Liver (tissue), 8 donors: ENCODE measurements at regions not wholly inside any gene's neighbourhood (a gene's known extent, or its start where the extent isn't known, plus 50 kb on each side); places are given as distances from the start of the nearest gene placed in this dataset.
A peak's percentile ranks its signal among the peaks of the same experiment; 100 is the strongest.

Experiments used
- DNase-seq: peaks from one replicate; pipeline ENCODE4 v3.0.0-alpha.2; 2017; ENCODE audit warnings: low spot score
- H3K27ac ChIP-seq, 2 donors: one replicate each; pipeline ENCODE4 v1.7.0; 2013; ENCODE audit warnings: inconsistent platforms in 2 of 2, low read length in 2 of 2, control low read depth in 1 of 2, low read depth in 1 of 2, mild to moderate bottlenecking in 1 of 2
- H3K27me3 ChIP-seq, 4 donors: one replicate each; pipeline versions ENCODE4 v1.6.1 to v1.7.0; 2013; ENCODE audit warnings: low read length in 3 of 4, inconsistent platforms in 1 of 4, mild to moderate bottlenecking in 1 of 4, moderate library complexity in 1 of 4; ENCODE audit not compliant: control insufficient read depth in 4 of 4, insufficient read depth in 4 of 4
- H3K36me3 ChIP-seq, 4 donors: one replicate each; pipeline versions ENCODE4 v1.6.1 to v1.7.0; 2013; ENCODE audit warnings: low read length in 3 of 4, mild to moderate bottlenecking in 3 of 4, low read depth in 1 of 4, moderate library complexity in 1 of 4; ENCODE audit not compliant: control insufficient read depth in 4 of 4, insufficient read depth in 3 of 4
- H3K4me1 ChIP-seq, 4 donors: one replicate each; pipeline versions ENCODE4 v1.6.1 to v1.7.0; 2013; ENCODE audit warnings: low read length in 3 of 4, mild to moderate bottlenecking in 3 of 4, moderate library complexity in 1 of 4; ENCODE audit not compliant: control insufficient read depth in 4 of 4, insufficient read depth in 4 of 4
- H3K4me3 ChIP-seq, 3 donors: one replicate each; pipeline versions ENCODE4 v1.6.1 to v1.7.0; 2013; ENCODE audit warnings: low read length in 3 of 3, control low read depth in 1 of 3, low read depth in 1 of 3, mild to moderate bottlenecking in 1 of 3
- H3K9ac ChIP-seq, 2 donors: one replicate each; pipeline ENCODE4 v1.7.0; 2013; ENCODE audit warnings: low read length in 2 of 2, mild to moderate bottlenecking in 2 of 2, moderate library complexity in 2 of 2, control low read depth in 1 of 2, low read depth in 1 of 2
- H3K9me3 ChIP-seq, 4 donors: one replicate each; pipeline versions ENCODE4 v1.6.1 to v1.7.0; 2013; ENCODE audit warnings: low read length in 3 of 4; ENCODE audit not compliant: control insufficient read depth in 4 of 4
- EGR1 ChIP-seq, 2 donors: IDR thresholded peaks; 2 replicates each; pipeline ENCODE4 v1.6.1; 2016 to 2018; ENCODE audit warnings: antibody characterized with exemption in 2 of 2, low read depth in 2 of 2
- FOXA1 ChIP-seq: IDR thresholded peaks from 2 replicates; pipeline ENCODE4 v1.6.1; 2016; ENCODE audit warnings: antibody characterized with exemption
- FOXA2 ChIP-seq: IDR thresholded peaks from 2 replicates; pipeline ENCODE4 v1.6.1; 2016; ENCODE audit warnings: antibody characterized with exemption
- GABPA ChIP-seq, 2 donors: IDR thresholded peaks in 1 of 2; conservative IDR thresholded peaks in 1 of 2; 2 replicates each; pipeline ENCODE4 v1.6.1; 2016; ENCODE audit warnings: antibody characterized with exemption in 2 of 2, mild to moderate bottlenecking in 1 of 2, moderate library complexity in 1 of 2
- HNF4A ChIP-seq, 2 donors: conservative IDR thresholded peaks; 2 replicates each; pipeline ENCODE4 v1.6.1; 2016; ENCODE audit warnings: antibody characterized with exemption in 2 of 2, mild to moderate bottlenecking in 2 of 2
- HNF4G ChIP-seq: IDR thresholded peaks from 2 replicates; pipeline ENCODE4 v1.6.1; 2016; ENCODE audit warnings: antibody characterized with exemption
- JUND ChIP-seq, 2 donors: IDR thresholded peaks; 2 replicates each; pipeline ENCODE4 v1.6.1; 2016; ENCODE audit warnings: antibody characterized with exemption in 2 of 2
- NR2F2 ChIP-seq: IDR thresholded peaks from 2 replicates; pipeline ENCODE4 v1.6.1; 2016; ENCODE audit warnings: antibody characterized with exemption
- RAD21 ChIP-seq, 2 donors: IDR thresholded peaks; 2 replicates each; pipeline ENCODE4 v1.6.1; 2016; ENCODE audit warnings: antibody characterized with exemption in 2 of 2, mild to moderate bottlenecking in 2 of 2
- RXRA ChIP-seq, 2 donors: IDR thresholded peaks; 2 replicates each; pipeline ENCODE4 v1.6.1; 2017 to 2018; ENCODE audit warnings: antibody characterized with exemption in 2 of 2, mild to moderate bottlenecking in 1 of 2
- SP1 ChIP-seq: IDR thresholded peaks from 2 replicates; pipeline ENCODE4 v1.6.1; 2018; ENCODE audit warnings: antibody characterized with exemption, mild to moderate bottlenecking
- TAF1 ChIP-seq: conservative IDR thresholded peaks from 2 replicates; pipeline ENCODE4 v1.6.1; 2016; ENCODE audit warnings: antibody characterized with exemption, mild to moderate bottlenecking
- YY1 ChIP-seq: IDR thresholded peaks from 2 replicates; pipeline ENCODE4 v1.6.1; 2016; ENCODE audit warnings: antibody characterized with exemption, mild to moderate bottlenecking
- WGBS: extraction: QIAGEN DNeasy Blood & Tissue Kit; methylation state at CpG from one replicate; pipeline ENCODE4 v1.1.7; 2013; 5-methylcytosine and 5-hydroxymethylcytosine counted together
- TF ChIP-seq, protein P1 (sequence below): IDR thresholded peaks from 2 replicates; pipeline ENCODE4 v1.6.1; 2016; ENCODE audit warnings: antibody characterized with exemption
- TF ChIP-seq, protein P2 (sequence below): IDR thresholded peaks from 2 replicates; pipeline ENCODE4 v1.6.1; 2016; ENCODE audit warnings: antibody characterized with exemption
- TF ChIP-seq, protein P3 (sequence below): IDR thresholded peaks from 2 replicates; pipeline ENCODE4 v1.6.1; 2016; ENCODE audit warnings: antibody characterized with exemption
- TF ChIP-seq, protein P4 (sequence below): fragments of 150-350 bp; IDR thresholded peaks from 2 replicates; pipeline ENCODE4 v1.5.1; 2017; ENCODE audit warnings: improper control_type of control experiment, low read depth, low read length; ENCODE audit not compliant: missing input control
- TF ChIP-seq, protein P5 (sequence below): IDR thresholded peaks from 2 replicates; pipeline ENCODE4 v1.6.1; 2016; ENCODE audit warnings: antibody characterized with exemption, mild to moderate bottlenecking
- donor health status: healthy.
- donor health status: healthy.
- donor health status: healthy.
- donor health status: healthy.
- donor health status: healthy.

DNA sequence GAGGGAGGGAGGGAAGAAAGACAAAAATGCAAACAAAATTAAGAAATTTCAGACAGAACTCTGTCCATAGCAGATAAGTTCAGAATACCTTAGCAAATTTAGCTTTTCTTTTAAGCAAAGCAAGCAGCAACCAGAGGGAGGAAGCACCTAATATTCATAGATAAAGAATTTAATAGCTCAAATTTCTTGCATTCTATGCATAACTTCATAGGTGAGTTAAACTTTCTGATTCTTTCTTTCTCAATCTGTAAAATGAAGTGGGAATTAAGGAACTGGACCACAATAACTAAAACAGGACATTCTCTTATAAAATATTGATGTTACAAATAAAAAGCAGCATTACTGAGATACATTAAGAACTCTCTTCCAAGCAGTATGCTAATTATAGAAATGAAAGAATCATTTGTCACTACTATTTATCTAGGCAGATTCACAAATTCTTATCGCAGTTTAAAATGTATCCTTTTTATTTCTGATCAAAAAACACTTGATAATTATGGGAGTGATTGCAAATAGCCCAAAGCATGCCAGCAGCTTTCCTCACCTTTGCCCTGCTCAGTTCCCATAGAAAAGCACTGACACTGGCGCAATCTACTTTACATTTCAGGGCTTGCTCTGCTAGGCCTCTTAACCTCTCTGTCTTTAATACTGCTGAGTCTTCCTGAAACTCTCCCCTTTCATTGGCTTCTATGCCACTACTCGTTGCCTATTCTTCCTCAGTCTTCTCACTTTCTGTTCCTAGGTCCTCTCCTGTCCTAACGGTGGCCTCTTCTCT, 341.8 kb downstream of the PIK3R1 start:
- Histone ChIP-seq H3K36me3 (no peaks in the 10 kb centered on the region), H3K4me3 (no peak overlapping the region), H3K27ac (no peak overlapping the region), H3K9me3 (peaks cover 0 to 2% (median 0%) of the 10 kb centered on the region in 4 donors), H3K4me1 (peaks cover 2 to 18% (median 6%) of the 10 kb centered on the region in 4 donors), H3K9ac (no peak overlapping the region), H3K27me3 (no peaks in the 10 kb centered on the region)
- TF ChIP-seq, protein P1, sequence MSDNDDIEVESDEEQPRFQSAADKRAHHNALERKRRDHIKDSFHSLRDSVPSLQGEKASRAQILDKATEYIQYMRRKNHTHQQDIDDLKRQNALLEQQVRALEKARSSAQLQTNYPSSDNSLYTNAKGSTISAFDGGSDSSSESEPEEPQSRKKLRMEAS = no peak
- TF ChIP-seq SP1 (no peak), RXRA (IDR thresholded peaks at IDR 0.05) (peak in 1 of 2 donors; percentile 63), YY1 (peak; percentile 40), HNF4A (conservative IDR thresholded peaks at IDR 0.05) (peak in 1 of 2 donors; percentile 56)
- TF ChIP-seq, protein P2, sequence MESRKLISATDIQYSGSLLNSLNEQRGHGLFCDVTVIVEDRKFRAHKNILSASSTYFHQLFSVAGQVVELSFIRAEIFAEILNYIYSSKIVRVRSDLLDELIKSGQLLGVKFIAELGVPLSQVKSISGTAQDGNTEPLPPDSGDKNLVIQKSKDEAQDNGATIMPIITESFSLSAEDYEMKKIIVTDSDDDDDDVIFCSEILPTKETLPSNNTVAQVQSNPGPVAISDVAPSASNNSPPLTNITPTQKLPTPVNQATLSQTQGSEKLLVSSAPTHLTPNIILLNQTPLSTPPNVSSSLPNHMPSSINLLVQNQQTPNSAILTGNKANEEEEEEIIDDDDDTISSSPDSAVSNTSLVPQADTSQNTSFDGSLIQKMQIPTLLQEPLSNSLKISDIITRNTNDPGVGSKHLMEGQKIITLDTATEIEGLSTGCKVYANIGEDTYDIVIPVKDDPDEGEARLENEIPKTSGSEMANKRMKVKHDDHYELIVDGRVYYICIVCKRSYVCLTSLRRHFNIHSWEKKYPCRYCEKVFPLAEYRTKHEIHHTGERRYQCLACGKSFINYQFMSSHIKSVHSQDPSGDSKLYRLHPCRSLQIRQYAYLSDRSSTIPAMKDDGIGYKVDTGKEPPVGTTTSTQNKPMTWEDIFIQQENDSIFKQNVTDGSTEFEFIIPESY = no peak
- DNase-seq = no peak
- 71% methylated on average over 4 of the region's 4 CpGs for WGBS

DNA sequence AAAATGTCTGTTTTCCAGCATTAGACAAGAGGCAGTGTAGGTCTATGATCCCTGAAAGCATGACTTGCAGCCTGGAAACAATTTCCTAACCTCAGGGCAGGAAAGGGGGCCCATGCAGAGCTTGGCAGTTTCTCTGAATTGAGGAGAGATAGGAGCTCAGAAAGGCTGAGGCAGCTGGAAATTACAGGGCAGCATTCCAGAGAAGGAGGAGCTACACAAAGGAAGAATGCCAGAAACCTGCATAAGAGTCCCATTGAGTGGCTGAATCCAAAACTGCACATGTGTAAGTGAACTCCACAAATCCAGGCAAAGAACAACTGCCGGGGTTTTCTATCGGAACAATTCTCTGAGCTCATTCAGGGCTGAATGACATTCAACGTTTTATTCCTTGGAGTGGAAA, 346.8 kb downstream of the PIK3R1 start:
- 24% methylated on average over 3 of the region's 3 CpGs for WGBS
- Histone ChIP-seq H3K9ac (no peak overlapping the region), H3K9me3 (peaks cover 0 to 2% (median 0%) of the 10 kb centered on the region in 4 donors), H3K36me3 (no peaks in the 10 kb centered on the region), H3K4me1 (peaks cover 0 to 14% (median 3%) of the 10 kb centered on the region in 4 donors), H3K27ac (no peak overlapping the region), H3K4me3 (no peak overlapping the region), H3K27me3 (no peaks in the 10 kb centered on the region)
- DNase-seq = no peak
- TF ChIP-seq EGR1 (IDR thresholded peaks at IDR 0.05; ENCODE audit: low read depth in 2 of 2) = peak; percentile 15 to 55
- TF ChIP-seq, protein P3, sequence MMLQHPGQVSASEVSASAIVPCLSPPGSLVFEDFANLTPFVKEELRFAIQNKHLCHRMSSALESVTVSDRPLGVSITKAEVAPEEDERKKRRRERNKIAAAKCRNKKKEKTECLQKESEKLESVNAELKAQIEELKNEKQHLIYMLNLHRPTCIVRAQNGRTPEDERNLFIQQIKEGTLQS = no peak
- peak; percentile 40 to 51 for TF ChIP-seq HNF4A (conservative IDR thresholded peaks at IDR 0.05)
- TF ChIP-seq NR2F2 = peak; percentile 15
- TF ChIP-seq YY1 = peak; percentile 61
- TF ChIP-seq RAD21 (IDR thresholded peaks at IDR 0.05) = peak; percentile 62 to 70
- no peak for TF ChIP-seq TAF1
- peak; percentile 27 to 46 for TF ChIP-seq JUND (IDR thresholded peaks at IDR 0.05)
- no peak for TF ChIP-seq FOXA1
- TF ChIP-seq, protein P1 = peak; percentile 59
- TF ChIP-seq, protein P4, sequence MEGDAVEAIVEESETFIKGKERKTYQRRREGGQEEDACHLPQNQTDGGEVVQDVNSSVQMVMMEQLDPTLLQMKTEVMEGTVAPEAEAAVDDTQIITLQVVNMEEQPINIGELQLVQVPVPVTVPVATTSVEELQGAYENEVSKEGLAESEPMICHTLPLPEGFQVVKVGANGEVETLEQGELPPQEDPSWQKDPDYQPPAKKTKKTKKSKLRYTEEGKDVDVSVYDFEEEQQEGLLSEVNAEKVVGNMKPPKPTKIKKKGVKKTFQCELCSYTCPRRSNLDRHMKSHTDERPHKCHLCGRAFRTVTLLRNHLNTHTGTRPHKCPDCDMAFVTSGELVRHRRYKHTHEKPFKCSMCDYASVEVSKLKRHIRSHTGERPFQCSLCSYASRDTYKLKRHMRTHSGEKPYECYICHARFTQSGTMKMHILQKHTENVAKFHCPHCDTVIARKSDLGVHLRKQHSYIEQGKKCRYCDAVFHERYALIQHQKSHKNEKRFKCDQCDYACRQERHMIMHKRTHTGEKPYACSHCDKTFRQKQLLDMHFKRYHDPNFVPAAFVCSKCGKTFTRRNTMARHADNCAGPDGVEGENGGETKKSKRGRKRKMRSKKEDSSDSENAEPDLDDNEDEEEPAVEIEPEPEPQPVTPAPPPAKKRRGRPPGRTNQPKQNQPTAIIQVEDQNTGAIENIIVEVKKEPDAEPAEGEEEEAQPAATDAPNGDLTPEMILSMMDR = no peak
- peak; percentile 65 for TF ChIP-seq SP1
- TF ChIP-seq FOXA2 = no peak
- TF ChIP-seq, protein P5, sequence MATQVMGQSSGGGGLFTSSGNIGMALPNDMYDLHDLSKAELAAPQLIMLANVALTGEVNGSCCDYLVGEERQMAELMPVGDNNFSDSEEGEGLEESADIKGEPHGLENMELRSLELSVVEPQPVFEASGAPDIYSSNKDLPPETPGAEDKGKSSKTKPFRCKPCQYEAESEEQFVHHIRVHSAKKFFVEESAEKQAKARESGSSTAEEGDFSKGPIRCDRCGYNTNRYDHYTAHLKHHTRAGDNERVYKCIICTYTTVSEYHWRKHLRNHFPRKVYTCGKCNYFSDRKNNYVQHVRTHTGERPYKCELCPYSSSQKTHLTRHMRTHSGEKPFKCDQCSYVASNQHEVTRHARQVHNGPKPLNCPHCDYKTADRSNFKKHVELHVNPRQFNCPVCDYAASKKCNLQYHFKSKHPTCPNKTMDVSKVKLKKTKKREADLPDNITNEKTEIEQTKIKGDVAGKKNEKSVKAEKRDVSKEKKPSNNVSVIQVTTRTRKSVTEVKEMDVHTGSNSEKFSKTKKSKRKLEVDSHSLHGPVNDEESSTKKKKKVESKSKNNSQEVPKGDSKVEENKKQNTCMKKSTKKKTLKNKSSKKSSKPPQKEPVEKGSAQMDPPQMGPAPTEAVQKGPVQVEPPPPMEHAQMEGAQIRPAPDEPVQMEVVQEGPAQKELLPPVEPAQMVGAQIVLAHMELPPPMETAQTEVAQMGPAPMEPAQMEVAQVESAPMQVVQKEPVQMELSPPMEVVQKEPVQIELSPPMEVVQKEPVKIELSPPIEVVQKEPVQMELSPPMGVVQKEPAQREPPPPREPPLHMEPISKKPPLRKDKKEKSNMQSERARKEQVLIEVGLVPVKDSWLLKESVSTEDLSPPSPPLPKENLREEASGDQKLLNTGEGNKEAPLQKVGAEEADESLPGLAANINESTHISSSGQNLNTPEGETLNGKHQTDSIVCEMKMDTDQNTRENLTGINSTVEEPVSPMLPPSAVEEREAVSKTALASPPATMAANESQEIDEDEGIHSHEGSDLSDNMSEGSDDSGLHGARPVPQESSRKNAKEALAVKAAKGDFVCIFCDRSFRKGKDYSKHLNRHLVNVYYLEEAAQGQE = peak; percentile 51
- TF ChIP-seq GABPA (IDR thresholded peaks at IDR 0.05 in 1 of 2, conservative IDR thresholded peaks at IDR 0.05 in 1 of 2) = peak in 1 of 2 donors; percentile 15
- no peak for TF ChIP-seq HNF4G
- TF ChIP-seq, protein P2 = peak; percentile 31
- peak; percentile 62 to 71 for TF ChIP-seq RXRA (IDR thresholded peaks at IDR 0.05)
